Vagina (tissue), 2 donors: ENCODE measurements at regions not wholly inside any gene's neighbourhood (a gene's known extent, or its start where the extent isn't known, plus 50 kb on each side); places are given as distances from the start of the nearest gene placed in this dataset.
"Not testable (repeated sequence)": the region's sequence is repeated elsewhere in the genome, so short reads cannot be mapped to it uniquely, and the experiment has no call there.

Experiments
- DNase-seq, 2 donors: peaks; one replicate each; pipeline ENCODE4 v3.0.0-alpha.2; 2017; ENCODE audit errors: extremely low spot score in 2 of 2
- H3K27ac ChIP-seq: fragments of 200-600 bp; sonication (generic); one replicate; pipeline ENCODE4 v1.5.1; 2019
- H3K27me3 ChIP-seq: fragments of 200-600 bp; sonication (generic); one replicate; pipeline ENCODE4 v1.5.1; 2019
- H3K36me3 ChIP-seq, 2 donors: fragments of 200-600 bp; sonication (generic); one replicate each; pipeline ENCODE4 v1.5.1; 2017 to 2019
- H3K4me1 ChIP-seq: fragments of 200-600 bp; sonication (generic); one replicate; pipeline ENCODE4 v1.5.1; 2019
- H3K4me3 ChIP-seq, 2 donors: fragments of 200-600 bp; sonication (generic); 1 replicate in 1 of 2; 2 replicates in 1 of 2; pipeline ENCODE4 v1.5.1; 2016 to 2019
- H3K9me3 ChIP-seq: fragments of 200-600 bp; sonication (generic); one replicate; pipeline ENCODE4 v1.5.1; 2019
- POLR2A ChIP-seq, 2 donors: fragments of 450-650 bp; IDR thresholded peaks; one replicate each; pipeline ENCODE4 v1.6.1; 2017; ENCODE audit warnings: antibody characterized with exemption in 2 of 2, mild to moderate bottlenecking in 2 of 2, moderate library complexity in 2 of 2
- POLR2AphosphoS5 ChIP-seq, 2 donors: sonication (generic); formaldehyde crosslinking; IDR thresholded peaks; one replicate each; pipeline ENCODE4 v1.9.0; 2017; ENCODE audit warnings: antibody characterized with exemption in 2 of 2, mild to moderate bottlenecking in 2 of 2, low read depth in 1 of 2; ENCODE audit not compliant: insufficient read depth in 1 of 2
- intact Hi-C: fragments of 100-400 bp; cut with DNase I; formaldehyde crosslinking; loops from one replicate; pipeline ENCODE4 v1.15.1; 2023
- TF ChIP-seq, protein P1 (sequence below), 3 experiments: fragments of 450-650 bp in 2 of 3; fragments of 200-600 bp in 1 of 3; sonication (generic) in 1 of 3; IDR thresholded peaks; one replicate each; pipeline ENCODE4 v1.5.1; 2017 to 2019; ENCODE audit warnings: antibody characterized with exemption in 3 of 3, mild to moderate bottlenecking in 2 of 3, moderate library complexity in 2 of 3

DNA sequence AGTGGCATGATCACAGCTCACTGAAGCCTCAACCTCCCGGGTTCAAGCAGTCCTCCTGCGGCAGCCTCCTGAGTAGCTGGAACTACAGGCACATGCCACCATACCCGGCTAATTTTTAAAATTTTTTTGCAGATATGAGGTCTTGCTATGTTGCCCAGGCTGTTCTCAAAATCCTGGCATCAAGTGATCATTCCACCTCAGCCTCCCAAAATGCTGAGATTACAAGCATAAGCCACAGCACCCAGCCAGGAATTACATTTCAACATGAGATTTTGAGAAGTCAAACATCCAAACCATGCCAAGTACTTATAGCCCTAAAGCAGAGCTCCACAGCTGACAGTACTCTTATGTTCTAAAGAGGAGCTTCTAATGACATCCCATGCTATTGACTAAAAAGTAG lies 200.1 kb downstream of the FCRL5 start:
- TF ChIP-seq POLR2A (IDR thresholded peaks at IDR 0.05) (no peak), POLR2AphosphoS5 (IDR thresholded peaks at IDR 0.05; ENCODE audit: insufficient read depth in 1 of 2, low read depth in 1 of 2) (no peak)
- TF ChIP-seq, protein P1, sequence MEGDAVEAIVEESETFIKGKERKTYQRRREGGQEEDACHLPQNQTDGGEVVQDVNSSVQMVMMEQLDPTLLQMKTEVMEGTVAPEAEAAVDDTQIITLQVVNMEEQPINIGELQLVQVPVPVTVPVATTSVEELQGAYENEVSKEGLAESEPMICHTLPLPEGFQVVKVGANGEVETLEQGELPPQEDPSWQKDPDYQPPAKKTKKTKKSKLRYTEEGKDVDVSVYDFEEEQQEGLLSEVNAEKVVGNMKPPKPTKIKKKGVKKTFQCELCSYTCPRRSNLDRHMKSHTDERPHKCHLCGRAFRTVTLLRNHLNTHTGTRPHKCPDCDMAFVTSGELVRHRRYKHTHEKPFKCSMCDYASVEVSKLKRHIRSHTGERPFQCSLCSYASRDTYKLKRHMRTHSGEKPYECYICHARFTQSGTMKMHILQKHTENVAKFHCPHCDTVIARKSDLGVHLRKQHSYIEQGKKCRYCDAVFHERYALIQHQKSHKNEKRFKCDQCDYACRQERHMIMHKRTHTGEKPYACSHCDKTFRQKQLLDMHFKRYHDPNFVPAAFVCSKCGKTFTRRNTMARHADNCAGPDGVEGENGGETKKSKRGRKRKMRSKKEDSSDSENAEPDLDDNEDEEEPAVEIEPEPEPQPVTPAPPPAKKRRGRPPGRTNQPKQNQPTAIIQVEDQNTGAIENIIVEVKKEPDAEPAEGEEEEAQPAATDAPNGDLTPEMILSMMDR (IDR thresholded peaks at IDR 0.05): no peak
- Histone ChIP-seq H3K27me3 (no peaks in the 10 kb centered on the region), H3K4me1 (no peaks in the 10 kb centered on the region), H3K4me3 (no peak overlapping the region), H3K27ac (no peak overlapping the region), H3K36me3 (no peaks in the 10 kb centered on the region), H3K9me3 (no peaks in the 10 kb centered on the region)
- no peak for DNase-seq
- intact Hi-C loops: no loop called here

DNA sequence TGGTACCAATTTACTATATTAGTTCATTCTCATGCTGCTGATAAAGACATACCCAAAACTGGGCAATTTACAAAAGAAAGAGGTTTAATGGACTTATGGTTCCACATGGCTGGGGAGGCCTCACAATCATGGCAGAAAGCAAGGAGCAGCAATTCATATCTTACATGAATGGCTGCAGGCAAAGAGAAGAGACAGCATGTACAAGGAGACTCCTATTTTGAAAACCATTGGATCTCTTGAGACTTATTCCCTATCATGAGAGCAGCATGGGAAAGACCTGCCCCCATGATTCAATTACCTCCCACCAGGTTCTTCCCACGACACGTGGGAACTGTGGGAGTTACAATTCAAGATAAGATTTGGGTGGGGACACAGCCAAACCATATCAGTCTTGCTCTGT lies 200.5 kb downstream of the FCRL5 start:
- DNase-seq, H3K4me3 ChIP-seq, intact Hi-C loops, H3K36me3 ChIP-seq, H3K27me3 ChIP-seq, H3K27ac ChIP-seq, H3K4me1 ChIP-seq, H3K9me3 ChIP-seq: not testable (repeated sequence)

DNA sequence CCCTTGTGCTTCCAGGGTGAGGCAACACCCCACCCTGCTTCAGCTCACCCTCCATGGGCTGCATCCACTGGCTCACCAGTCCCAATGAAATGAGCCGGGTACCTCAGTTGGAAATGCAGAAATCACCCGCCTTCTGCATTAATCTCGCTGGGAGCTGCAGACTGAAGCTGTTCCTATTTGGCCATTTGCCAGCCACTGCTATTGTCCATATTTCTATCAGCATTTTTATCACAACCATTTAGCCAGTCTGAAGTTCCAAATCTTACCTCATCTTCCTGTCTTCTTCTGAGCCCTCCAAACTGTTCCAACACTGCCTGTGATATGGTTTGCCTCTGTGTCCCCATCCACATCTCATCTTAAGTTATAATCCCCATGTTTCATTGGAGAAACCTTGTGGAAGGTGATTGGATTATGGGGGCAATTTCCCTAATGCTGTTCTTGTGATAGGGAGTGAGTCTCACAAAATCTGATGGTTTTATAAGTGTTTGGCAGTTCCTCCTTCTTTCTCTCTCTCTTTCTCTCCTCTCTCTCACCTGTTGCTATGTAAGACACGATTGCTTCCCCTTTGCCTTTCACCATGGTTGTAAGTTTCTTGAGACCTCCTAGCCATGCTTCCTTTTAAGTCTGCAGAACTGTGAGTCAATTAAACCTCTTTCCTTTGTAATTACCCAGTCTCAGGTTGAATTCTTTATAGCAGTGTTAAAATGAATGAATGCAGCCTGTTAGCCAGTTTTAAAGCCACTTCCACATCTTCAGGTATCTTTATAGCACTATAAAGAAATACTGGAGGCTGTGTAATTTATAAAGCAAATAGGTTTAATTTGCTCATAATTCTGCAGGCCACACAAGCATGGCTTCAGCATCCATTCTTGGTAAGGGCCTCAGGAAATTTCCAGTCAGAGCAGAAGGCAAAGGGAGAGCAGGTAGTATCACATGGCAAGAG lies 203.5 kb downstream of the FCRL5 start:
- intact Hi-C loops: no loop called here
- no peak for TF ChIP-seq POLR2AphosphoS5 (IDR thresholded peaks at IDR 0.05; ENCODE audit: insufficient read depth in 1 of 2, low read depth in 1 of 2)
- no peak for TF ChIP-seq POLR2A (IDR thresholded peaks at IDR 0.05)
- no peaks in the 10 kb centered on the region for H3K9me3 ChIP-seq

DNA sequence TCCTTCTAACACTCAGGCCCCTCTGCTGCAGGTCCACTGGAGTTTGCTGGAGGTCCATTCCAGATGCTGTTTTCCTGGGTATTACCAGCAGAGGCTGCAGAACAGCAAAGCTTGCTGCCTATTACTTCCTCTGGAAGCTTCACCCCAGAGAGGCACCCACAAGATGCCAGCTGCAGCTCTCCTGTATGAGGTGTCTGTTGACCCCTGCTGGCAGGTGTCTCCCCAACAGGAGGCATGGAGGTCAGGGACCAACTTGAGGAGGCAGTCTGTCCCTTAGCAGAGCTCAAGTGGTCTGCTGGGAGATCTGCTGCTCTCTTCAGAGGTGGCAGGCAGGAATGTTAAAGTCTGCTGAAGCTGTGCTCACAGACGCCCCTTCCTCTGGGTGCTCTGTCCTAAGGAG lies 204.8 kb downstream of the FCRL5 start:
- Histone ChIP-seq H3K36me3 (no peaks in the 10 kb centered on the region), H3K27me3 (no peaks in the 10 kb centered on the region), H3K4me3 (no peak overlapping the region), H3K4me1 (no peaks in the 10 kb centered on the region), H3K9me3 (no peaks in the 10 kb centered on the region), H3K27ac (no peak overlapping the region)
- TF ChIP-seq POLR2AphosphoS5 (IDR thresholded peaks at IDR 0.05; ENCODE audit: insufficient read depth in 1 of 2, low read depth in 1 of 2) (no peak), POLR2A (IDR thresholded peaks at IDR 0.05) (no peak)
- TF ChIP-seq, protein P1 (IDR thresholded peaks at IDR 0.05): no peak
- intact Hi-C loops: no loop called here
- no peak for DNase-seq

More for the DNA sequence above, 203.5 kb downstream of the FCRL5 start:
- no peaks in the 10 kb centered on the region for H3K27me3 ChIP-seq
- no peak overlapping the region for H3K4me3 ChIP-seq
- no peaks in the 10 kb centered on the region for H3K36me3 ChIP-seq
- no peak for DNase-seq
- no peak overlapping the region for H3K27ac ChIP-seq
- H3K4me1 ChIP-seq: no peaks in the 10 kb centered on the region

DNA sequence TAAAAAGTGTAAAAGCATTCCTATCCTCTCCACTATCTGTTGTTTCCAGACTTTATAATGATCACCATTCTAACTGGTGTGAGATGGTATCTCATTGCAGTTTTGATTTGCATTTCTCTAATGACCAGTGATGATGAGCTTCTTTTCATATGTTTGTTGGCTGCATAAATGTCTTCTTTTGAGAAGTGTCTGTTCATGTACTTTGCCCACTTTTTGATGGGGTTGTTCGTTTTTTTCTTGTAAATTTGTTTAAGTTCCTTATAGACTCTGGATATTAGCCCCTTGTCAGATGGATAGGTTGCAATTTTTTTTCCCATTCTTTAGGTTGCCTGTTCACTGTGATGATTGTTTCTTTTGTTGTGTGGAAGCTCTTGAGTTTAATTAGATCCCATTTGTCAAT lies 199.6 kb upstream of the ETV3 start:
- H3K27me3 ChIP-seq, DNase-seq, H3K9me3 ChIP-seq, H3K4me1 ChIP-seq, H3K4me3 ChIP-seq, H3K27ac ChIP-seq, H3K36me3 ChIP-seq, intact Hi-C loops: not testable (repeated sequence)

DNA sequence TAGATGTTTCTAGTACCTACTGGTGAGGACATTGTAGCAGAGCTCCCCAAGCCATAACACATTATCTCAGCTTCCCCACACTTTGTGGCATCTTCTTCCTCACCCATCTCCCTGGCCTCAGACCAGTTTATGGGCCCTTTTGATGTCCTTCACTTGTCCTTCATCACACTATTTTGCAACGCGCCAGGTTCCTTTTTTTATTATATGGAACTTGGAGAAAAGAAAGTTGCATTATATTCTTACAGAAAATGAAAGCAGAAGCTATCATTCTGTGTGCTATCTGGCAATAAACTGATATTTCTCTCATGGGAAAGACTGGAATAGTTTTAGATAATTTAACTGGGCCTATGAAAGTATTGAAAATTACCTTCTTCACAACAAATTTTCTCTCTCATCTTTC lies 196.9 kb upstream of the ETV3 start:
- Histone ChIP-seq H3K27me3 (no peaks in the 10 kb centered on the region), H3K36me3 (no peaks in the 10 kb centered on the region), H3K4me3 (no peak overlapping the region), H3K9me3 (no peaks in the 10 kb centered on the region), H3K4me1 (no peaks in the 10 kb centered on the region), H3K27ac (no peak overlapping the region)
- TF ChIP-seq POLR2A (IDR thresholded peaks at IDR 0.05) (no peak), POLR2AphosphoS5 (IDR thresholded peaks at IDR 0.05; ENCODE audit: insufficient read depth in 1 of 2, low read depth in 1 of 2) (no peak)
- TF ChIP-seq, protein P1 (IDR thresholded peaks at IDR 0.05): no peak
- intact Hi-C loops: no loop called here
- no peak for DNase-seq
